ENCODE measurements at regions not wholly inside any gene's neighbourhood (a gene's known extent, or its start where the extent isn't known, plus 50 kb on each side); places are given as distances from the start of the nearest gene placed in this dataset.
"Not testable (repeated sequence)": the region's sequence is repeated elsewhere in the genome, so short reads cannot be mapped to it uniquely, and the experiment has no call there.

- TF ChIP-seq CTCF (IDR thresholded peaks at IDR 0.05; ENCODE audit: low read depth, low read length); EZH2phosphoT487 (IDR thresholded peaks at IDR 0.05; ENCODE audit: low read depth): not testable (repeated sequence)
These were observed 144.3 kb downstream of the CCDC74A start for GRCh38 chr2:131671841-131672470.

Data from OCI-LY3 (cell line).